ENCODE measurements at regions not wholly inside any gene's neighbourhood (a gene's known extent, or its start where the extent isn't known, plus 50 kb on each side); places are given as distances from the start of the nearest gene placed in this dataset.
A peak's percentile ranks its signal among the peaks of the same experiment; 100 is the strongest.

DNA sequence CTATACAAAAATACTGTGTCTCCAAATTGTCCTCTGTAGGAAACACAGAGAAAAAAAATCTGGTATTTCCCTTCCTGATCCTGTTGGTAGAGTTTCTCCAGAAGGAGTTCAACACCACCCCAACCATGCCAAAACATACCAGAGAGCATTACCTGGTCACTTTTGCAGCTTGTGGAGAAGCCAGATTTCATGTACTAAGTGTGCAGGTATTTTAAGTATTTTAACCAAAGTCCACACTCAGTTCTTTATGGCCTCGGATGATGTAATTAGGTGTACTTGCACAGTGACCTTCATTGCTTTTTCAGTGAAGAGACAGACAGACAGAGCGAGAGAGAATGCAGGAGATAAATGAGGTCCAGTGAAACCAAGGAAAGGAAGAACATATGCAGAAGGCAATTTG lies 2046.8 kb upstream of the CDH9 start:
- no peaks in the 10 kb centered on the region for H3K36me3 ChIP-seq (replicated peaks; ENCODE audit: low read depth, low read length)
- H3K4me1 ChIP-seq (ENCODE audit: low read length): peaks cover 7% of the 10 kb centered on the region
- no peak for TF ChIP-seq EZH2phosphoT487 (IDR thresholded peaks at IDR 0.05; ENCODE audit: low read depth)
- TF ChIP-seq, protein P1, sequence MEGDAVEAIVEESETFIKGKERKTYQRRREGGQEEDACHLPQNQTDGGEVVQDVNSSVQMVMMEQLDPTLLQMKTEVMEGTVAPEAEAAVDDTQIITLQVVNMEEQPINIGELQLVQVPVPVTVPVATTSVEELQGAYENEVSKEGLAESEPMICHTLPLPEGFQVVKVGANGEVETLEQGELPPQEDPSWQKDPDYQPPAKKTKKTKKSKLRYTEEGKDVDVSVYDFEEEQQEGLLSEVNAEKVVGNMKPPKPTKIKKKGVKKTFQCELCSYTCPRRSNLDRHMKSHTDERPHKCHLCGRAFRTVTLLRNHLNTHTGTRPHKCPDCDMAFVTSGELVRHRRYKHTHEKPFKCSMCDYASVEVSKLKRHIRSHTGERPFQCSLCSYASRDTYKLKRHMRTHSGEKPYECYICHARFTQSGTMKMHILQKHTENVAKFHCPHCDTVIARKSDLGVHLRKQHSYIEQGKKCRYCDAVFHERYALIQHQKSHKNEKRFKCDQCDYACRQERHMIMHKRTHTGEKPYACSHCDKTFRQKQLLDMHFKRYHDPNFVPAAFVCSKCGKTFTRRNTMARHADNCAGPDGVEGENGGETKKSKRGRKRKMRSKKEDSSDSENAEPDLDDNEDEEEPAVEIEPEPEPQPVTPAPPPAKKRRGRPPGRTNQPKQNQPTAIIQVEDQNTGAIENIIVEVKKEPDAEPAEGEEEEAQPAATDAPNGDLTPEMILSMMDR (IDR thresholded peaks at IDR 0.05; ENCODE audit: low read depth, low read length): no peak
- no peak overlapping the region for H3K27ac ChIP-seq (ENCODE audit: low read length)
- H3K79me2 ChIP-seq (ENCODE audit: low read length): no peaks in the 10 kb centered on the region
- H3K9me3 ChIP-seq (ENCODE audit: insufficient read depth, low read length): no peaks in the 10 kb centered on the region
- no peak overlapping the region for H2AFZ ChIP-seq (ENCODE audit: low read depth, low read length)
- H3K4me3 ChIP-seq (ENCODE audit: low read length): no peak overlapping the region
- no peak overlapping the region for H3K4me2 ChIP-seq (ENCODE audit: low read length)
- no peaks in the 10 kb centered on the region for H3K27me3 ChIP-seq (ENCODE audit: low read depth, low read length)
- H4K20me1 ChIP-seq (ENCODE audit: insufficient read depth, low read length): no peaks in the 10 kb centered on the region
- no peak overlapping the region for H3K9ac ChIP-seq (ENCODE audit: low read length)

DNA sequence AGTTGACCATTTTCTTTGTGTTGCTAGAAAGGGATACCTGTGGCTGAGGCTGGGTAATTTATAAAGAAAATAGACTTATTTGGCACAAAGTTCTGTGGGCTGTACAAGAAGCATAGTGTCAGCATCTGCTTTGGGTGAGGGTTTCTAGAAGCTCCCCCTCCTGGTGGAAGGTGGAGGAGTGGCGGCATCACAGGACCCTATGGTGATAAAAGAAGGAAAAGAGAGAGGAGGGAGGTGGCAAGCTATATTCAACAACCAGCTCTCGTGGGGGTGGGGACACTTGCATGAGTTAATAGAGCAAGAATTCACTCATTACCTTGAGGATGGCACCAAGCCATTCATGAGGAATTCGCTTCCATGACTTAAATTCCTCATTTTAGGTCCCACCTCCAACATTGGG lies 2041.4 kb upstream of the CDH9 start:
- no peak overlapping the region for H3K4me2 ChIP-seq (ENCODE audit: low read length)
- TF ChIP-seq, protein P1 (IDR thresholded peaks at IDR 0.05; ENCODE audit: low read depth, low read length): peak; percentile 15; the same call in 1 of the 2 replicates
- TF ChIP-seq EZH2phosphoT487 (IDR thresholded peaks at IDR 0.05; ENCODE audit: low read depth): no peak
- H2AFZ ChIP-seq (ENCODE audit: low read depth, low read length): no peak overlapping the region

DNA sequence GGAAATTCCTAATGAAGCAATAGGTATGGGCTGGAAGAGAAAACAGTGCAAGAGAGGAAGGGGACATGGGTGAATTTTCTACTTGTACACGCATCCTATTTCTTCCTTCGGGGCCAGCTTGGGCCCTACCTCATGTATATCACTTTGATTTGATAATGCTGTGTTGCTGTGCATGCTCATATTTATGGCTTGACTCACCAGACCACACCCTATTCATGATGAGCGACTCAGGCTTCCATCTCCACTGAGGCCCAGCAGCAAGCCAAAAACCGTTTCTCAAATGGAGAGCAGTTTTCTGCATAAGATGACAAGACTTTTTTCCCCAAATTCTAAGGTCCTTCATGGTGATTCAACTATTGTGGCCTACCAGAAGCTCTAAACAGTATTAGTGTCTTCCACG lies 2039.1 kb upstream of the CDH9 start:
- Histone ChIP-seq H3K4me2 (ENCODE audit: low read length) (no peak overlapping the region), H3K9me3 (ENCODE audit: insufficient read depth, low read length) (no peaks in the 10 kb centered on the region), H3K4me3 (ENCODE audit: low read length) (no peak overlapping the region), H3K36me3 (replicated peaks; ENCODE audit: low read depth, low read length) (no peaks in the 10 kb centered on the region), H3K27ac (ENCODE audit: low read length) (no peak overlapping the region), H3K79me2 (ENCODE audit: low read length) (no peaks in the 10 kb centered on the region), H3K27me3 (ENCODE audit: low read depth, low read length) (no peaks in the 10 kb centered on the region), H2AFZ (ENCODE audit: low read depth, low read length) (peak overlapping the region; percentile 39), H3K9ac (ENCODE audit: low read length) (no peak overlapping the region), H3K4me1 (ENCODE audit: low read length) (no peaks in the 10 kb centered on the region), H4K20me1 (ENCODE audit: insufficient read depth, low read length) (no peaks in the 10 kb centered on the region)
- TF ChIP-seq, protein P1 (IDR thresholded peaks at IDR 0.05; ENCODE audit: low read depth, low read length): no peak
- no peak for TF ChIP-seq EZH2phosphoT487 (IDR thresholded peaks at IDR 0.05; ENCODE audit: low read depth)

More for the DNA sequence above, 2041.4 kb upstream of the CDH9 start:
- Histone ChIP-seq H3K9me3 (ENCODE audit: insufficient read depth, low read length) (no peaks in the 10 kb centered on the region), H3K36me3 (replicated peaks; ENCODE audit: low read depth, low read length) (no peaks in the 10 kb centered on the region), H3K27me3 (ENCODE audit: low read depth, low read length) (no peaks in the 10 kb centered on the region), H3K4me3 (ENCODE audit: low read length) (no peak overlapping the region), H3K4me1 (ENCODE audit: low read length) (no peaks in the 10 kb centered on the region), H4K20me1 (ENCODE audit: insufficient read depth, low read length) (no peaks in the 10 kb centered on the region), H3K79me2 (ENCODE audit: low read length) (no peaks in the 10 kb centered on the region), H3K27ac (ENCODE audit: low read length) (no peak overlapping the region), H3K9ac (ENCODE audit: low read length) (no peak overlapping the region)

DNA sequence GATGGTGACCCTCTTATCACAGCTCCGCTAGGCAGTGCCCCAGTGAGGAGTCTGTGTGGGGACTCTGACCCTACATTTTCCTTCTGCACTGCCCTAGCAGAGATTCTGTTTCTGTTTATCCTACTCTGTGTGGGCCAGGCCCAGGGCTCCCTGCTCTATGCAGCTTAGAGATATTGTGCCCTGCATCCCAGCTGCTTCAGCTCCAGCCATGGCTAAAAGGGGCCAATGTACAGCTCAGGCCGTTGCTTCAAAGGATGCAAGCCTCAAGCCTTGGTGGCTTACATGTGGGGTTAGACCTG lies 2030.7 kb upstream of the CDH9 start:
- Histone ChIP-seq H3K9me3 (ENCODE audit: insufficient read depth, low read length) (no peaks in the 10 kb centered on the region), H3K27ac (ENCODE audit: low read length) (no peak overlapping the region), H2AFZ (ENCODE audit: low read depth, low read length) (no peak overlapping the region), H3K79me2 (ENCODE audit: low read length) (no peaks in the 10 kb centered on the region), H4K20me1 (ENCODE audit: insufficient read depth, low read length) (no peaks in the 10 kb centered on the region), H3K4me1 (ENCODE audit: low read length) (no peaks in the 10 kb centered on the region), H3K4me2 (ENCODE audit: low read length) (no peak overlapping the region), H3K9ac (ENCODE audit: low read length) (no peak overlapping the region), H3K36me3 (replicated peaks; ENCODE audit: low read depth, low read length) (no peaks in the 10 kb centered on the region), H3K27me3 (ENCODE audit: low read depth, low read length) (no peaks in the 10 kb centered on the region), H3K4me3 (ENCODE audit: low read length) (no peak overlapping the region)
- TF ChIP-seq, protein P1 (IDR thresholded peaks at IDR 0.05; ENCODE audit: low read depth, low read length): no peak
- TF ChIP-seq EZH2phosphoT487 (IDR thresholded peaks at IDR 0.05; ENCODE audit: low read depth): no peak

Measured in OCI-LY3 (cell line).